ENCODE measurements at regions not wholly inside any gene's neighbourhood (a gene's known extent, or its start where the extent isn't known, plus 50 kb on each side); places are given as distances from the start of the nearest gene placed in this dataset.

GRCh38 chr4:96305030-96305429 lies 465.1 kb downstream of the PDHA2 start:
- Mint-ChIP-seq H3K36me3 (ENCODE audit: low read depth) (peaks cover 6% of the 10 kb centered on the region), H3K4me1 (ENCODE audit: low read depth) (no peaks in the 10 kb centered on the region), H3K27ac (no peak overlapping the region), H3K4me3 (no peak overlapping the region), H3K9me3 (peaks cover 34% of the 10 kb centered on the region), H3K27me3 (ENCODE audit: insufficient read depth) (no peaks in the 10 kb centered on the region)
- DNase-seq, result no peak
- TF ChIP-seq CTCF (IDR thresholded peaks at IDR 0.05), result no peak

- no peaks in the 10 kb centered on the region for H3K27me3 Mint-ChIP-seq (ENCODE audit: insufficient read depth)
- no peak overlapping the region for H3K4me3 Mint-ChIP-seq
- peaks cover 35% of the 10 kb centered on the region for H3K9me3 Mint-ChIP-seq
- no peak for TF ChIP-seq CTCF (IDR thresholded peaks at IDR 0.05)
- no peak for DNase-seq
- H3K4me1 Mint-ChIP-seq (ENCODE audit: low read depth), result no peaks in the 10 kb centered on the region
- H3K36me3 Mint-ChIP-seq (ENCODE audit: low read depth), result peaks cover 6% of the 10 kb centered on the region
- H3K27ac Mint-ChIP-seq, result no peak overlapping the region
These were observed 472.3 kb downstream of the PDHA2 start for GRCh38 chr4:96312046-96312685.

- TF ChIP-seq CTCF (IDR thresholded peaks at IDR 0.05), result no peak
- Mint-ChIP-seq H3K9me3 (peaks cover 13% of the 10 kb centered on the region), H3K36me3 (ENCODE audit: low read depth) (no peaks in the 10 kb centered on the region; the same call in 1 of the 2 replicates), H3K27me3 (ENCODE audit: insufficient read depth) (no peaks in the 10 kb centered on the region; the same call in 1 of the 2 replicates), H3K4me1 (ENCODE audit: low read depth) (no peaks in the 10 kb centered on the region), H3K4me3 (no peak overlapping the region), H3K27ac (no peak overlapping the region)
- no peak for DNase-seq
These were observed 475.9 kb downstream of the PDHA2 start for GRCh38 chr4:96315815-96316214.

GRCh38 chr4:96316776-96317175 lies 476.9 kb downstream of the PDHA2 start:
- no peak for DNase-seq
- no peaks in the 10 kb centered on the region; the same call in 1 of the 2 replicates for H3K27me3 Mint-ChIP-seq (ENCODE audit: insufficient read depth)
- no peak overlapping the region for H3K4me3 Mint-ChIP-seq
- H3K9me3 Mint-ChIP-seq, result peaks cover 15% of the 10 kb centered on the region
- H3K36me3 Mint-ChIP-seq (ENCODE audit: low read depth), result no peaks in the 10 kb centered on the region; the same call in 1 of the 2 replicates
- TF ChIP-seq CTCF (IDR thresholded peaks at IDR 0.05), result no peak
- H3K4me1 Mint-ChIP-seq (ENCODE audit: low read depth), result no peaks in the 10 kb centered on the region
- no peak overlapping the region for H3K27ac Mint-ChIP-seq

- no peak overlapping the region for H3K27ac Mint-ChIP-seq
- no peaks in the 10 kb centered on the region for H3K4me1 Mint-ChIP-seq (ENCODE audit: low read depth)
- no peaks in the 10 kb centered on the region; the same call in 1 of the 2 replicates for H3K36me3 Mint-ChIP-seq (ENCODE audit: low read depth)
- H3K27me3 Mint-ChIP-seq (ENCODE audit: insufficient read depth), result no peaks in the 10 kb centered on the region; the same call in 1 of the 2 replicates
- H3K9me3 Mint-ChIP-seq, result peaks cover 18% of the 10 kb centered on the region
- no peak for TF ChIP-seq CTCF (IDR thresholded peaks at IDR 0.05)
- H3K4me3 Mint-ChIP-seq, result no peak overlapping the region
- no peak for DNase-seq
These were observed 478.0 kb downstream of the PDHA2 start for GRCh38 chr4:96317891-96318290.
